HEK293T (cell line): ENCODE measurements at regions not wholly inside any gene's neighbourhood (a gene's known extent, or its start where the extent isn't known, plus 50 kb on each side); places are given as distances from the start of the nearest gene placed in this dataset.

Source experiments
- FOXM1 ChIP-seq: fragments of 450-650 bp; IDR thresholded peaks from 2 replicates; pipeline ENCODE4 v1.6.1; 2017; ENCODE audit warnings: mild to moderate bottlenecking, borderline replicate concordance
- NFRKB ChIP-seq: fragments of 450-650 bp; IDR thresholded peaks from 2 replicates; pipeline ENCODE4 v1.6.1; 2016; ENCODE audit warnings: mild to moderate bottlenecking, moderate library complexity
- PKNOX1 ChIP-seq: fragments of 450-650 bp; IDR thresholded peaks from 2 replicates; pipeline ENCODE4 v1.6.1; 2016
- SP1 ChIP-seq: fragments of 450-650 bp; IDR thresholded peaks from 2 replicates; pipeline ENCODE4 v1.6.1; 2017

GRCh38 chr6:137724495-137725211 is 142.4 kb upstream of the TNFAIP3 start:
- TF ChIP-seq SP1 (no peak), FOXM1 (no peak), NFRKB (no peak), PKNOX1 (no peak)
